H1 (cell line): ENCODE measurements at regions not wholly inside any gene's neighbourhood (a gene's known extent, or its start where the extent isn't known, plus 50 kb on each side); places are given as distances from the start of the nearest gene placed in this dataset.

ENCODE experiments used
- ATF3 ChIP-seq: IDR thresholded peaks from 2 replicates; pipeline ENCODE4 v1.6.1; 2011; ENCODE audit warnings: low read depth, mild to moderate bottlenecking, low read length; ENCODE audit not compliant: insufficient read depth
- CHD7 ChIP-seq: fragments of 300-600 bp; sonication (generic); IDR thresholded peaks from 2 replicates; pipeline ENCODE4 v1.7.1; 2012; ENCODE audit warnings: low read length, moderate library complexity, mild to moderate bottlenecking, inconsistent platforms; ENCODE audit not compliant: insufficient replicate concordance
- CREB1 ChIP-seq: IDR thresholded peaks from 2 replicates; pipeline ENCODE4 v1.6.1; 2012; ENCODE audit warnings: inconsistent platforms
- CTCF ChIP-seq, 3 experiments: IDR thresholded peaks; 1 replicate in 2 of 3; 2 replicates in 1 of 3; pipeline versions ENCODE4 v1.5.1 to v1.6.1; 2011; ENCODE audit warnings: low read length in 3 of 3, mild to moderate bottlenecking in 3 of 3, inconsistent platforms in 2 of 3, low read depth in 1 of 3, moderate library complexity in 1 of 3; ENCODE audit not compliant: insufficient read depth in 1 of 3; ENCODE audit errors: control extremely low read depth in 1 of 3
- HDAC2 ChIP-seq, 2 experiments: fragments of 300-600 bp in 1 of 2; sonication (generic) in 1 of 2; IDR thresholded peaks; 2 replicates each; pipeline ENCODE4 v1.6.1; 2011 to 2012; ENCODE audit warnings: low read depth in 2 of 2, low read length in 2 of 2, mild to moderate bottlenecking in 2 of 2, moderate library complexity in 2 of 2, borderline replicate concordance in 1 of 2, inconsistent platforms in 1 of 2
- KDM1A ChIP-seq: fragments of 200-600, 300-600 bp; sonication (generic); IDR thresholded peaks from 2 replicates; pipeline ENCODE4 v1.7.1; 2016; ENCODE audit warnings: mild to moderate bottlenecking, low read length, borderline replicate concordance
- TBP ChIP-seq: IDR thresholded peaks from 2 replicates; pipeline ENCODE4 v1.6.1; 2011; ENCODE audit warnings: low read depth, low read length, improper control_type of control experiment
- TCF12 ChIP-seq: IDR thresholded peaks from 2 replicates; pipeline ENCODE4 v1.6.1; 2011; ENCODE audit warnings: low read depth, mild to moderate bottlenecking, low read length

GRCh38 chr5:125037020-125037419 is 290.6 kb upstream of the ZNF608 start (continued):
- TF ChIP-seq ATF3 = no peak
- no peak for TF ChIP-seq KDM1A
- no peak for TF ChIP-seq CTCF (IDR thresholded peaks at IDR 0.05; ENCODE audit: control extremely low read depth in 1 of 3, insufficient read depth in 1 of 3, low read depth in 1 of 3, low read length in 3 of 3)
- no peak for TF ChIP-seq CREB1
- TF ChIP-seq TBP = no peak
- no peak for TF ChIP-seq TCF12
- no peak for TF ChIP-seq HDAC2 (IDR thresholded peaks at IDR 0.05; ENCODE audit: borderline replicate concordance in 1 of 2, low read depth in 2 of 2, low read length in 2 of 2)
- no peak for TF ChIP-seq CHD7
- TF ChIP-seq, all 59 proteins: peak for 0
